ENCODE measurements at regions not wholly inside any gene's neighbourhood (a gene's known extent, or its start where the extent isn't known, plus 50 kb on each side); places are given as distances from the start of the nearest gene placed in this dataset.

GRCh38 chr3:25889525-25889917 lies 99.6 kb downstream of the OXSM start:
- no peak overlapping the region for H3K4me3 ChIP-seq (ENCODE audit: low read length)
- DNase-seq (ENCODE audit: low read depth, low spot score) = no peak

- no peak for DNase-seq (ENCODE audit: low read depth, low spot score)
- H3K4me3 ChIP-seq (ENCODE audit: low read length) = no peak overlapping the region
Measured at GRCh38 chr3:25894101-25894500, 104.2 kb downstream of the OXSM start.

- DNase-seq (ENCODE audit: low read depth, low spot score) = no peak
- H3K4me3 ChIP-seq (ENCODE audit: low read length) = no peak overlapping the region
Measured at GRCh38 chr3:25895031-25895430, 105.1 kb downstream of the OXSM start.

- H3K4me3 ChIP-seq (ENCODE audit: low read length) = no peak overlapping the region
- no peak for DNase-seq (ENCODE audit: low read depth, low spot score)
Measured at GRCh38 chr3:25895443-25895842, 105.6 kb downstream of the OXSM start.

- peak; percentile 45 for DNase-seq (ENCODE audit: low read depth, low spot score)
- H3K4me3 ChIP-seq (ENCODE audit: low read length) = no peak overlapping the region
Measured at GRCh38 chr3:25897019-25897418, 107.1 kb downstream of the OXSM start.

GRCh38 chr3:25899352-25900101 lies 109.6 kb downstream of the OXSM start:
- no peak for DNase-seq (ENCODE audit: low read depth, low spot score)
- no peak overlapping the region for H3K4me3 ChIP-seq (ENCODE audit: low read length)

GRCh38 chr3:25900161-25900560 lies 110.3 kb downstream of the OXSM start:
- DNase-seq (ENCODE audit: low read depth, low spot score) = no peak

GRCh38 chr3:25901796-25902195 lies 111.9 kb downstream of the OXSM start:
- H3K4me3 ChIP-seq (ENCODE audit: low read length) = no peak overlapping the region
- peak; percentile 34 for DNase-seq (ENCODE audit: low read depth, low spot score)

More at GRCh38 chr3:25900161-25900560, 110.3 kb downstream of the OXSM start:
- no peak overlapping the region for H3K4me3 ChIP-seq (ENCODE audit: low read length)

GRCh38 chr3:25902586-25902985 lies 112.7 kb downstream of the OXSM start:
- H3K4me3 ChIP-seq (ENCODE audit: low read length) = no peak overlapping the region
- DNase-seq (ENCODE audit: low read depth, low spot score) = no peak

GRCh38 chr3:25903371-25904129 lies 113.7 kb downstream of the OXSM start:
- H3K4me3 ChIP-seq (ENCODE audit: low read length) = no peak overlapping the region
- DNase-seq (ENCODE audit: low read depth, low spot score) = no peak

GRCh38 chr3:25904206-25904605 lies 114.3 kb downstream of the OXSM start:
- DNase-seq (ENCODE audit: low read depth, low spot score) = no peak
- no peak overlapping the region for H3K4me3 ChIP-seq (ENCODE audit: low read length)

GRCh38 chr3:25906132-25906906 lies 116.4 kb downstream of the OXSM start:
- DNase-seq (ENCODE audit: low read depth, low spot score) = no peak
- H3K4me3 ChIP-seq (ENCODE audit: low read length) = no peak overlapping the region

- H3K4me3 ChIP-seq (ENCODE audit: low read length) = no peak overlapping the region
- no peak for DNase-seq (ENCODE audit: low read depth, low spot score)
Measured at GRCh38 chr3:25907081-25907480, 117.2 kb downstream of the OXSM start.

- H3K4me3 ChIP-seq (ENCODE audit: low read length) = no peak overlapping the region
- no peak for DNase-seq (ENCODE audit: low read depth, low spot score)
Measured at GRCh38 chr3:25910105-25910504, 120.2 kb downstream of the OXSM start.

- peak; percentile 22 for DNase-seq (ENCODE audit: low read depth, low spot score)
Measured at GRCh38 chr3:25910997-25911396, 121.1 kb downstream of the OXSM start.

GRCh38 chr3:25911525-25912295 lies 121.8 kb downstream of the OXSM start:
- DNase-seq (ENCODE audit: low read depth, low spot score) = peak; percentile 87
- no peak overlapping the region for H3K4me3 ChIP-seq (ENCODE audit: low read length)

More at GRCh38 chr3:25910997-25911396, 121.1 kb downstream of the OXSM start:
- H3K4me3 ChIP-seq (ENCODE audit: low read length) = no peak overlapping the region

- H3K4me3 ChIP-seq (ENCODE audit: low read length) = no peak overlapping the region
- DNase-seq (ENCODE audit: low read depth, low spot score) = no peak
Measured at GRCh38 chr3:25913179-25913578, 123.3 kb downstream of the OXSM start.

GRCh38 chr3:25915673-25916072 lies 125.8 kb downstream of the OXSM start:
- no peak for DNase-seq (ENCODE audit: low read depth, low spot score)
- H3K4me3 ChIP-seq (ENCODE audit: low read length) = no peak overlapping the region

GRCh38 chr3:25916321-25916720 lies 126.4 kb downstream of the OXSM start:
- no peak overlapping the region for H3K4me3 ChIP-seq (ENCODE audit: low read length)
- no peak for DNase-seq (ENCODE audit: low read depth, low spot score)

Data from Jurkat, Clone E6-1 (cell line).